ENCODE measurements at regions not wholly inside any gene's neighbourhood (a gene's known extent, or its start where the extent isn't known, plus 50 kb on each side); places are given as distances from the start of the nearest gene placed in this dataset.

- no peak for TF ChIP-seq TSHZ2 (CRISPR knock-in tag; IDR thresholded peaks at IDR 0.05)
- no peak for TF ChIP-seq TCF4 (CRISPR knock-in tag; IDR thresholded peaks at IDR 0.05; ENCODE audit: borderline replicate concordance)
- TF ChIP-seq RARB (CRISPR knock-in tag; IDR thresholded peaks at IDR 0.05), result no peak
- TF ChIP-seq POU6F1 (CRISPR knock-in tag; IDR thresholded peaks at IDR 0.05; ENCODE audit: borderline replicate concordance, low read depth), result no peak
- TF ChIP-seq CREB5 (CRISPR knock-in tag; IDR thresholded peaks at IDR 0.05; ENCODE audit: low read depth), result no peak
- TF ChIP-seq ARNTL (CRISPR knock-in tag; IDR thresholded peaks at IDR 0.05; ENCODE audit: borderline replicate concordance, low read depth), result no peak
- no peak for TF ChIP-seq PPARA (CRISPR knock-in tag; IDR thresholded peaks at IDR 0.05; ENCODE audit: borderline replicate concordance)
- TF ChIP-seq GLIS3 (CRISPR knock-in tag; IDR thresholded peaks at IDR 0.05), result no peak
- TF ChIP-seq ISL1 (CRISPR knock-in tag; IDR thresholded peaks at IDR 0.05), result no peak
- TF ChIP-seq SNAI2 (CRISPR knock-in tag; IDR thresholded peaks at IDR 0.05), result no peak
- TF ChIP-seq CSDC2 (CRISPR knock-in tag; IDR thresholded peaks at IDR 0.05), result no peak
- TF ChIP-seq ZFP3 (CRISPR knock-in tag; IDR thresholded peaks at IDR 0.05), result no peak
- no peak for TF ChIP-seq BACH2 (CRISPR knock-in tag; IDR thresholded peaks at IDR 0.05; ENCODE audit: borderline replicate concordance)
- TF ChIP-seq ZFP30 (CRISPR knock-in tag; IDR thresholded peaks at IDR 0.05), result no peak
- TF ChIP-seq ZNF8 (CRISPR knock-in tag; IDR thresholded peaks at IDR 0.05), result no peak
- TF ChIP-seq TOX (CRISPR knock-in tag; IDR thresholded peaks at IDR 0.05; ENCODE audit: borderline replicate concordance), result no peak
- TF ChIP-seq OSR1 (CRISPR knock-in tag; IDR thresholded peaks at IDR 0.05), result no peak
These were observed 703.9 kb downstream of the EFNA5 start for GRCh38 chr5:106966686-106967315.

GRCh38 chr5:106964132-106964531 lies 706.6 kb downstream of the EFNA5 start:
- TF ChIP-seq TCF4 (CRISPR knock-in tag; IDR thresholded peaks at IDR 0.05; ENCODE audit: borderline replicate concordance) (no peak), ZFP3 (CRISPR knock-in tag; IDR thresholded peaks at IDR 0.05) (no peak), ZNF565 (CRISPR knock-in tag; conservative IDR thresholded peaks at IDR 0.05; ENCODE audit: low read depth) (no peak), ZC3H10 (CRISPR knock-in tag; IDR thresholded peaks at IDR 0.05) (no peak), SNAI2 (CRISPR knock-in tag; IDR thresholded peaks at IDR 0.05) (no peak), ZNF70 (CRISPR knock-in tag; IDR thresholded peaks at IDR 0.05) (no peak), TSHZ2 (CRISPR knock-in tag; IDR thresholded peaks at IDR 0.05) (no peak)
- ATAC-seq, result peak; percentile 34; the same call in 1 of the 3 replicates

More at GRCh38 chr5:106966686-106967315, 703.9 kb downstream of the EFNA5 start:
- ATAC-seq, result no peak

GRCh38 chr5:106963630-106964029 lies 707.1 kb downstream of the EFNA5 start:
- no peak for TF ChIP-seq GLIS3 (CRISPR knock-in tag; IDR thresholded peaks at IDR 0.05)
- TF ChIP-seq ZFP30 (CRISPR knock-in tag; IDR thresholded peaks at IDR 0.05), result no peak
- TF ChIP-seq ZC3H10 (CRISPR knock-in tag; IDR thresholded peaks at IDR 0.05), result no peak
- TF ChIP-seq TSHZ2 (CRISPR knock-in tag; IDR thresholded peaks at IDR 0.05), result no peak
- TF ChIP-seq CSDC2 (CRISPR knock-in tag; IDR thresholded peaks at IDR 0.05), result no peak
- no peak for TF ChIP-seq TOX (CRISPR knock-in tag; IDR thresholded peaks at IDR 0.05; ENCODE audit: borderline replicate concordance)
- TF ChIP-seq ZNF70 (CRISPR knock-in tag; IDR thresholded peaks at IDR 0.05), result no peak
- no peak for TF ChIP-seq CREB5 (CRISPR knock-in tag; IDR thresholded peaks at IDR 0.05; ENCODE audit: low read depth)
- no peak for TF ChIP-seq ISL1 (CRISPR knock-in tag; IDR thresholded peaks at IDR 0.05)
- ATAC-seq, result no peak
